Astrocyte (in vitro differentiated cells and primary cell): ENCODE measurements at regions not wholly inside any gene's neighbourhood (a gene's known extent, or its start where the extent isn't known, plus 50 kb on each side); places are given as distances from the start of the nearest gene placed in this dataset.
A peak's percentile ranks its signal among the peaks of the same experiment; 100 is the strongest.

ENCODE experiments used
- DNase-seq: peaks from one replicate; pipeline ENCODE4 v3.0.0-alpha.2; 2010; ENCODE audit warnings: low read depth
- FAIRE-seq: peaks from 2 replicates; lab custom pipeline; 2011; peaks lifted over from hg19 to GRCh38; lab: Jason Lieb, UNC
- H2AFZ ChIP-seq: 2 replicates; pipeline ENCODE4 v1.6.0; 2012; ENCODE audit warnings: low read depth, low read length, inconsistent platforms
- H3K27ac ChIP-seq: 2 replicates; pipeline ENCODE4 v1.5.1; 2011; ENCODE audit warnings: low read depth, low read length, inconsistent platforms
- H3K27me3 ChIP-seq: 2 replicates; pipeline ENCODE4 v1.6.0; 2011; ENCODE audit warnings: low read length, inconsistent platforms; ENCODE audit not compliant: insufficient read depth
- H3K36me3 ChIP-seq: 2 replicates; pipeline ENCODE4 v1.5.1; 2011; ENCODE audit warnings: low read length, inconsistent platforms; ENCODE audit not compliant: insufficient read depth
- H3K4me1 ChIP-seq: 2 replicates; pipeline ENCODE4 v1.5.1; 2011; ENCODE audit warnings: low read length, inconsistent platforms; ENCODE audit not compliant: insufficient read depth
- H3K4me2 ChIP-seq: 2 replicates; pipeline ENCODE4 v1.6.0; 2012; ENCODE audit warnings: low read length, inconsistent platforms
- H3K4me3 ChIP-seq: 2 replicates; pipeline ENCODE4 v1.5.1; 2011; ENCODE audit warnings: low read depth, mild to moderate bottlenecking, low read length, inconsistent platforms; ENCODE audit not compliant: insufficient read depth
- H3K79me2 ChIP-seq: 2 replicates; pipeline ENCODE4 v1.6.0; 2012; ENCODE audit warnings: mild to moderate bottlenecking, low read length, inconsistent platforms; ENCODE audit not compliant: insufficient read depth
- H3K9ac ChIP-seq: 2 replicates; pipeline ENCODE4 v1.6.0; 2012; ENCODE audit warnings: mild to moderate bottlenecking, low read length, inconsistent platforms
- H3K9me3 ChIP-seq: 2 replicates; pipeline ENCODE4 v1.5.1; 2012; ENCODE audit warnings: low read depth, mild to moderate bottlenecking, low read length, inconsistent platforms; ENCODE audit not compliant: insufficient read depth
- H4K20me1 ChIP-seq: 2 replicates; pipeline ENCODE4 v1.6.0; 2012; ENCODE audit warnings: low read length, inconsistent platforms; ENCODE audit not compliant: insufficient read depth
- H3K27ac Mint-ChIP-seq: one replicate; pipeline ENCODE4 v1.8.0; 2021; ENCODE audit warnings: mild to moderate bottlenecking, mixed read lengths; ENCODE audit not compliant: unreplicated experiment
- H3K27me3 Mint-ChIP-seq: one replicate; pipeline ENCODE4 v1.8.0; 2021; ENCODE audit warnings: low read depth, mixed read lengths; ENCODE audit not compliant: unreplicated experiment
- H3K36me3 Mint-ChIP-seq: one replicate; pipeline ENCODE4 v1.8.0; 2021; ENCODE audit warnings: low read depth, mixed read lengths; ENCODE audit not compliant: unreplicated experiment
- H3K4me1 Mint-ChIP-seq: one replicate; pipeline ENCODE4 v1.8.0; 2021; ENCODE audit warnings: low read depth, mixed read lengths; ENCODE audit not compliant: unreplicated experiment
- H3K4me3 Mint-ChIP-seq: one replicate; pipeline ENCODE4 v1.8.0; 2021; ENCODE audit warnings: mild to moderate bottlenecking, moderate library complexity, mixed read lengths; ENCODE audit not compliant: unreplicated experiment
- H3K9me3 Mint-ChIP-seq: one replicate; pipeline ENCODE4 v1.8.0; 2021; ENCODE audit warnings: mild to moderate bottlenecking, mixed read lengths; ENCODE audit not compliant: unreplicated experiment
- EZH2 ChIP-seq: IDR thresholded peaks from 2 replicates; pipeline ENCODE4 v1.6.1; 2012; ENCODE audit warnings: mild to moderate bottlenecking, low read length, inconsistent platforms; ENCODE audit not compliant: insufficient read depth
- TF ChIP-seq, protein P1 (sequence below): IDR thresholded peaks from 2 replicates; pipeline ENCODE4 v1.5.1; 2011; ENCODE audit warnings: low read depth, mild to moderate bottlenecking, inconsistent platforms, low read length, moderate library complexity; ENCODE audit not compliant: insufficient read depth

DNA sequence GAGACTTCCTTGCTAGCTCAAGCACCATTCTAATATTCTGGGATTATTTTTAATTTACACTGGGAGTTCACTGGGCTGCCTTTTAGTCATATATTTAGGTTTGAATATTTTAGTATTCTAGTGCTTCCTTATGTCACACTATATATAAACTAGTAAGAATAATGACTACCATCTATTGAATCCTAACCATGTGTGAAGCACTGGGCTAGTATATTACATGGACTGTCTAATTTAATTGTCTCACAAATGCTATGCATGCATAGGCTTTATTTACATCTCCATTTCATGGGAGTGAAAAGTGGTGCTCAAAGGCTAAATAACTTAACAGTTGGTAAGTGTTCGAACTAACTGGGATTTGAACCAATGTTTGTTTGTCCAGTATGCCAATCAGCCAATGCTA is 272.4 kb downstream of the RND3 start:
- Histone ChIP-seq H2AFZ (no peak overlapping the region), H3K4me2 (no peak overlapping the region), H3K36me3 (no peaks in the 10 kb centered on the region), H3K9ac (no peak overlapping the region), H3K27me3 (no peaks in the 10 kb centered on the region), H3K27ac (no peak overlapping the region), H3K9me3 (no peaks in the 10 kb centered on the region), H3K4me1 (no peaks in the 10 kb centered on the region), H3K4me3 (no peak overlapping the region), H4K20me1 (no peaks in the 10 kb centered on the region), H3K79me2 (no peaks in the 10 kb centered on the region)
- no peak for TF ChIP-seq EZH2
- TF ChIP-seq, protein P1, sequence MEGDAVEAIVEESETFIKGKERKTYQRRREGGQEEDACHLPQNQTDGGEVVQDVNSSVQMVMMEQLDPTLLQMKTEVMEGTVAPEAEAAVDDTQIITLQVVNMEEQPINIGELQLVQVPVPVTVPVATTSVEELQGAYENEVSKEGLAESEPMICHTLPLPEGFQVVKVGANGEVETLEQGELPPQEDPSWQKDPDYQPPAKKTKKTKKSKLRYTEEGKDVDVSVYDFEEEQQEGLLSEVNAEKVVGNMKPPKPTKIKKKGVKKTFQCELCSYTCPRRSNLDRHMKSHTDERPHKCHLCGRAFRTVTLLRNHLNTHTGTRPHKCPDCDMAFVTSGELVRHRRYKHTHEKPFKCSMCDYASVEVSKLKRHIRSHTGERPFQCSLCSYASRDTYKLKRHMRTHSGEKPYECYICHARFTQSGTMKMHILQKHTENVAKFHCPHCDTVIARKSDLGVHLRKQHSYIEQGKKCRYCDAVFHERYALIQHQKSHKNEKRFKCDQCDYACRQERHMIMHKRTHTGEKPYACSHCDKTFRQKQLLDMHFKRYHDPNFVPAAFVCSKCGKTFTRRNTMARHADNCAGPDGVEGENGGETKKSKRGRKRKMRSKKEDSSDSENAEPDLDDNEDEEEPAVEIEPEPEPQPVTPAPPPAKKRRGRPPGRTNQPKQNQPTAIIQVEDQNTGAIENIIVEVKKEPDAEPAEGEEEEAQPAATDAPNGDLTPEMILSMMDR = no peak
- Mint-ChIP-seq H3K4me1 (peaks cover 17% of the 10 kb centered on the region), H3K27ac (no peak overlapping the region), H3K4me3 (no peak overlapping the region), H3K9me3 (no peaks in the 10 kb centered on the region), H3K36me3 (no peaks in the 10 kb centered on the region), H3K27me3 (no peaks in the 10 kb centered on the region)
- FAIRE-seq (no peak), DNase-seq (no peak)

DNA sequence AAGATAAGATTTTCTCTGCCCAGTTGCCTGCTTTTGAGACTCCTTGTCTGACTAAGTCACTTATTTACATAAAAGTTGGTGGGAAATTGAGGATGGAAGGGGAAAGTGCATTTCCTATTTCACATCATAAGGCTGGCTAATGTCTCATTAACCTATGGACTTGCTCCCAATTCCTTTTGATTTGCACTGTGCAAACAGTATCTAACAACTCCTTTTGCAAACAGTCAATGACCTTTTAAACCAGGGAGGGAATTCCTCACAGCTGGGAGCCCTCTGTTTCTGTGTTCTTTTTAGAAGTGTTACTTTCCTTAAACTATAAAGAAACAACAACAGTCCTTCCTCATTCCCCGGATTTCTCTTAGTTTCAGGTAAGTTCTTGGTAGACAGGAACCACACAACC is 272.8 kb downstream of the RND3 start:
- H4K20me1 ChIP-seq = no peaks in the 10 kb centered on the region
- no peaks in the 10 kb centered on the region for H3K9me3 Mint-ChIP-seq
- no peak overlapping the region for H3K27ac Mint-ChIP-seq
- no peaks in the 10 kb centered on the region for H3K4me1 ChIP-seq
- H3K27me3 ChIP-seq = no peaks in the 10 kb centered on the region
- no peaks in the 10 kb centered on the region for H3K36me3 ChIP-seq
- H3K27me3 Mint-ChIP-seq = no peaks in the 10 kb centered on the region
- H2AFZ ChIP-seq = no peak overlapping the region
- no peak overlapping the region for H3K27ac ChIP-seq
- H3K4me3 ChIP-seq = no peak overlapping the region
- TF ChIP-seq, protein P1 = no peak
- TF ChIP-seq EZH2 = no peak
- peaks cover 17% of the 10 kb centered on the region for H3K4me1 Mint-ChIP-seq
- H3K4me2 ChIP-seq = no peak overlapping the region
- H3K36me3 Mint-ChIP-seq = no peaks in the 10 kb centered on the region
- DNase-seq = no peak
- no peak overlapping the region for H3K9ac ChIP-seq
- FAIRE-seq = peak; percentile 49
- no peaks in the 10 kb centered on the region for H3K9me3 ChIP-seq
- H3K4me3 Mint-ChIP-seq = no peak overlapping the region
- H3K79me2 ChIP-seq = no peaks in the 10 kb centered on the region

DNA sequence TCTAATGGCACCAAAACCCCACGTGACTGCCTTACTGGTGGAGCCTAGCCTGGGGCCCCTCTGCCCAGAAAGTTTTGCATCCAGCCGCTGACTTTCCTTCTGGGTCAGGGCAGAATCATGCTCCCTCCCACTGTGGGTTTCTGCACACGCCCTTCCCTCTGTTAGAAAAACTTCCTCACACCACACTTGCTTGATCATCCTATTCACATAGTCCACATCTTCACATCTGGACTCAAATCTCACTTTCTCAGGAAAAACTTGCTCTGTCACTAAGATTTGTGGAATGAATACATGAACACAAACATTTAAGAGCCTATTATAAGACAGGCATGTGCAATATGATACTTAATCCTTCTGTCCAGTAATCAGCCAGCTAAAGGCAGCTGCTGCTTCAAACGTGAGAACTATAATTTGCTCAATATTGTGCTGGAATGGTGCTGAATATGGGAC is 274.7 kb downstream of the RND3 start:
- FAIRE-seq (no peak), DNase-seq (peak; percentile 39)
- no peaks in the 10 kb centered on the region for H3K9me3 Mint-ChIP-seq
- H3K4me2 ChIP-seq = no peak overlapping the region
- no peak overlapping the region for H2AFZ ChIP-seq
- no peaks in the 10 kb centered on the region for H3K36me3 ChIP-seq
- H3K4me3 Mint-ChIP-seq = peak overlapping the region; percentile 3
- no peak overlapping the region for H3K9ac ChIP-seq
- no peak overlapping the region for H3K4me3 ChIP-seq
- no peaks in the 10 kb centered on the region for H3K79me2 ChIP-seq
- no peaks in the 10 kb centered on the region for H3K27me3 ChIP-seq
- no peaks in the 10 kb centered on the region for H3K9me3 ChIP-seq
- no peak for TF ChIP-seq EZH2
- TF ChIP-seq, protein P1 = no peak
- no peak overlapping the region for H3K27ac Mint-ChIP-seq
- H3K4me1 ChIP-seq = no peaks in the 10 kb centered on the region
- no peaks in the 10 kb centered on the region for H4K20me1 ChIP-seq
- peaks cover 17% of the 10 kb centered on the region for H3K4me1 Mint-ChIP-seq
- no peak overlapping the region for H3K27ac ChIP-seq
- H3K36me3 Mint-ChIP-seq = no peaks in the 10 kb centered on the region
- no peaks in the 10 kb centered on the region for H3K27me3 Mint-ChIP-seq
